GM10248 (cell line): ENCODE measurements at regions not wholly inside any gene's neighbourhood (a gene's known extent, or its start where the extent isn't known, plus 50 kb on each side); places are given as distances from the start of the nearest gene placed in this dataset.

ENCODE experiments used
- CTCF ChIA-PET: fragments of 300-600 bp; sonication (Branson Sonifier 250); formaldehyde crosslinking; extraction: SDS; loops from one replicate; lab custom pipeline; 2021; ENCODE audit warnings: antibody characterized with exemption; lab: Yijun Ruan, JAX
- POLR2A ChIA-PET: fragments of 350-650 bp; sonication (Branson Sonifier 250); formaldehyde crosslinking; extraction: SDS; loops from one replicate; lab custom pipeline; 2020; ENCODE audit warnings: antibody characterized with exemption; lab: Yijun Ruan, JAX
- DNase-seq: peaks from one replicate; pipeline ENCODE4 v3.0.0; 2012; ENCODE audit errors: extremely low spot score
- CTCF ChIP-seq: IDR thresholded peaks from 2 replicates; pipeline ENCODE4 v1.5.1; 2012; ENCODE audit warnings: mild to moderate bottlenecking, low read depth; ENCODE audit errors: extremely low read depth, missing control alignments, control extremely low read depth

- no peak for TF ChIP-seq CTCF
- ChIA-PET CTCF (no interaction called here), POLR2A (no interaction called here)
- no peak for DNase-seq
Measured at GRCh38 chr12:124513297-124513867, 54.0 kb downstream of the NCOR2 start.

GRCh38 chr12:124512667-124513296 lies 54.6 kb downstream of the NCOR2 start:
- CTCF ChIA-PET = interaction anchor here (1.2 kb wide), 1 partner anchor 9 kb away, joined by 3 read pairs; no protein-coding TSS in a partner anchor

GRCh38 chr12:124511259-124511985 lies 56.0 kb downstream of the NCOR2 start:
- no peak for DNase-seq
- POLR2A ChIA-PET = no interaction called here
- CTCF ChIA-PET = interaction anchor here (4.2 kb wide), 1 partner anchor 18 kb away, joined by 26 read pairs; no protein-coding TSS in a partner anchor
- no peak for TF ChIP-seq CTCF

More at GRCh38 chr12:124512667-124513296, 54.6 kb downstream of the NCOR2 start:
- no peak for DNase-seq
- TF ChIP-seq CTCF = no peak
- POLR2A ChIA-PET = no interaction called here

- no peak for DNase-seq
- CTCF ChIA-PET = interaction anchor here (1.0 to 4.2 kb wide), 3 partner anchors 10 to 17 kb away, joined by 4 to 26 read pairs (median 6); no protein-coding TSS in a partner anchor
- TF ChIP-seq CTCF = no peak
- POLR2A ChIA-PET = no interaction called here
Measured at GRCh38 chr12:124510301-124510970, 57.0 kb downstream of the NCOR2 start.

- ChIA-PET POLR2A (no interaction called here), CTCF (interaction anchor here (1.0 to 4.2 kb wide), 4 partner anchors 9 to 76 kb away, joined by 3 to 26 read pairs (median 5); no protein-coding TSS in a partner anchor)
- no peak for TF ChIP-seq CTCF
- DNase-seq = no peak
Measured at GRCh38 chr12:124509676-124510300, 57.6 kb downstream of the NCOR2 start.
